Right lobe of liver (tissue), 4 donors: ENCODE measurements at regions not wholly inside any gene's neighbourhood (a gene's known extent, or its start where the extent isn't known, plus 50 kb on each side); places are given as distances from the start of the nearest gene placed in this dataset.

Experiments used
- CTCF ChIP-seq, 4 donors: fragments of 200-600 bp in 3 of 4; fragments of 450-650 bp in 1 of 4; IDR thresholded peaks; one replicate each; pipeline versions ENCODE4 v1.5.1 to v1.8.0; 2016 to 2022; ENCODE audit warnings: antibody characterized with exemption in 4 of 4, mild to moderate bottlenecking in 2 of 4
- POLR2A ChIP-seq: fragments of 450-650 bp; IDR thresholded peaks from one replicate; pipeline ENCODE4 v1.6.1; 2017; ENCODE audit warnings: antibody characterized with exemption, mild to moderate bottlenecking
- donor health status: DM: no; HTN: no; CAD: no.
- donor health status: DM: no; HTN: no; CAD: no.
- donor health status: DM: no; HTN: yes; CAD: no.

- TF ChIP-seq CTCF (IDR thresholded peaks at IDR 0.05) (no peak), POLR2A (no peak)
Measured at GRCh38 chr13:109366525-109366924, 419.9 kb downstream of the IRS2 start.
